ENCODE measurements at regions not wholly inside any gene's neighbourhood (a gene's known extent, or its start where the extent isn't known, plus 50 kb on each side); places are given as distances from the start of the nearest gene placed in this dataset.
A peak's percentile ranks its signal among the peaks of the same experiment; 100 is the strongest.

- no peak for DNase-seq (ENCODE audit: low spot score)
Observed at GRCh38 chr20:11247046-11248010, 573.5 kb upstream of the JAG1 start.

GRCh38 chr20:11248011-11248409 lies 574.2 kb upstream of the JAG1 start:
- DNase-seq (ENCODE audit: low spot score): no peak

GRCh38 chr20:11248687-11249638 lies 575.2 kb upstream of the JAG1 start:
- no peak for DNase-seq (ENCODE audit: low spot score)

GRCh38 chr20:11249683-11250082 lies 575.9 kb upstream of the JAG1 start:
- no peak for DNase-seq (ENCODE audit: low spot score)

- no peak for DNase-seq (ENCODE audit: low spot score)
Observed at GRCh38 chr20:11252447-11252846, 578.6 kb upstream of the JAG1 start.

GRCh38 chr20:11255455-11255854 lies 581.7 kb upstream of the JAG1 start:
- DNase-seq (ENCODE audit: low spot score): no peak

GRCh38 chr20:11255860-11256259 lies 582.1 kb upstream of the JAG1 start:
- no peak for DNase-seq (ENCODE audit: low spot score)

GRCh38 chr20:11260611-11261010 lies 586.8 kb upstream of the JAG1 start:
- DNase-seq (ENCODE audit: low spot score): no peak

- DNase-seq (ENCODE audit: low spot score): peak; percentile 77
Observed at GRCh38 chr20:11261533-11262000, 587.8 kb upstream of the JAG1 start.

GRCh38 chr20:11266571-11266970 lies 592.8 kb upstream of the JAG1 start:
- DNase-seq (ENCODE audit: low spot score): no peak

GRCh38 chr20:11267131-11267761 lies 593.4 kb upstream of the JAG1 start:
- peak; percentile 96 for DNase-seq (ENCODE audit: low spot score)

- no peak for DNase-seq (ENCODE audit: low spot score)
Observed at GRCh38 chr20:11267762-11268335, 594.0 kb upstream of the JAG1 start.

- DNase-seq (ENCODE audit: low spot score): no peak
Observed at GRCh38 chr20:11270566-11270965, 596.8 kb upstream of the JAG1 start.

- no peak for DNase-seq (ENCODE audit: low spot score)
Observed at GRCh38 chr20:11271319-11271718, 597.5 kb upstream of the JAG1 start.

- DNase-seq (ENCODE audit: low spot score): no peak
Observed at GRCh38 chr20:11271920-11272594, 598.3 kb upstream of the JAG1 start.

- peak; percentile 79 for DNase-seq (ENCODE audit: low spot score)
Observed at GRCh38 chr20:11274141-11274594, 600.4 kb upstream of the JAG1 start.

GRCh38 chr20:11275740-11276139 lies 601.9 kb upstream of the JAG1 start:
- no peak for DNase-seq (ENCODE audit: low spot score)

- no peak for DNase-seq (ENCODE audit: low spot score)
Observed at GRCh38 chr20:11277170-11277569, 603.4 kb upstream of the JAG1 start.

- no peak for DNase-seq (ENCODE audit: low spot score)
Observed at GRCh38 chr20:11277858-11278257, 604.1 kb upstream of the JAG1 start.

GRCh38 chr20:11278461-11278860 lies 604.7 kb upstream of the JAG1 start:
- no peak for DNase-seq (ENCODE audit: low spot score)

- DNase-seq (ENCODE audit: low spot score): no peak
Observed at GRCh38 chr20:11281240-11281639, 607.4 kb upstream of the JAG1 start.

Measured in AG08395 (cell line).